Smooth muscle cell (in vitro differentiated cells): ENCODE measurements at regions not wholly inside any gene's neighbourhood (a gene's known extent, or its start where the extent isn't known, plus 50 kb on each side); places are given as distances from the start of the nearest gene placed in this dataset.

Experiments
- DNase-seq: peaks from one replicate; lab custom pipeline; 2025; ENCODE audit not compliant: unreplicated experiment; lab: John Stamatoyannopoulos, UW
- H2AFZ ChIP-seq: fragments of 200-600 bp; sonication (generic); 2 replicates; pipeline ENCODE4 v1.6.0; 2016; ENCODE audit warnings: antibody characterized with exemption, low read depth, mild to moderate bottlenecking
- H3F3A ChIP-seq: fragments of 200-600 bp; sonication (generic); 2 replicates; pipeline ENCODE4 v1.6.0; 2017; ENCODE audit warnings: antibody characterized with exemption, low read depth
- H3K27ac ChIP-seq: fragments of 200-600 bp; sonication (generic); 2 replicates; pipeline ENCODE4 v1.5.1; 2016; ENCODE audit warnings: low read depth, mild to moderate bottlenecking
- H3K27me3 ChIP-seq: fragments of 200-600 bp; sonication (generic); 2 replicates; pipeline ENCODE4 v1.6.1; 2016; ENCODE audit warnings: low read depth, mild to moderate bottlenecking
- H3K36me3 ChIP-seq: fragments of 200-600 bp; sonication (generic); 2 replicates; pipeline ENCODE4 v1.5.1; 2016; ENCODE audit warnings: low read depth
- H3K4me1 ChIP-seq: fragments of 200-600 bp; sonication (generic); 2 replicates; pipeline ENCODE4 v1.5.1; 2016; ENCODE audit warnings: low read depth
- H3K4me2 ChIP-seq: fragments of 200-600 bp; sonication (generic); 2 replicates; pipeline ENCODE4 v1.6.0; 2016; ENCODE audit warnings: mild to moderate bottlenecking
- H3K4me3 ChIP-seq: fragments of 200-600 bp; sonication (generic); 2 replicates; pipeline ENCODE4 v1.5.1; 2016; ENCODE audit warnings: mild to moderate bottlenecking
- H3K79me2 ChIP-seq: fragments of 200-600 bp; sonication (generic); 2 replicates; pipeline ENCODE4 v1.6.0; 2016; ENCODE audit warnings: low read depth, mild to moderate bottlenecking
- H3K9ac ChIP-seq: fragments of 200-600 bp; sonication (generic); 2 replicates; pipeline ENCODE4 v1.6.0; 2016; ENCODE audit warnings: low read depth
- H3K9me3 ChIP-seq: fragments of 200-600 bp; sonication (generic); replicated peaks from 2 replicates; pipeline ENCODE4 v1.5.1; 2016; ENCODE audit warnings: low read depth
- H4K20me1 ChIP-seq: fragments of 200-600 bp; sonication (generic); 2 replicates; pipeline ENCODE4 v1.6.0; 2016; ENCODE audit warnings: low read depth
- CTCF ChIP-seq: fragments of 200-600 bp; sonication (generic); IDR thresholded peaks from 2 replicates; pipeline ENCODE4 v1.5.1; 2017; ENCODE audit warnings: borderline replicate concordance, mild to moderate bottlenecking, antibody characterized with exemption; ENCODE audit not compliant: insufficient read depth, poor library complexity, severe bottlenecking
- WGBS: methylation state at CpG from one replicate; pipeline ENCODE4 v1.1.7; 2016; ENCODE audit warnings: low lambda C conversion rate; 5-methylcytosine and 5-hydroxymethylcytosine counted together

GRCh38 chr12:75837700-75838099 lies 193.9 kb downstream of the PHLDA1 start:
- no peaks in the 10 kb centered on the region for H3K9me3 ChIP-seq
- no peak for TF ChIP-seq CTCF
- no peaks in the 10 kb centered on the region for H4K20me1 ChIP-seq
- H3K79me2 ChIP-seq = no peaks in the 10 kb centered on the region
- peak overlapping the region; percentile 24 for H2AFZ ChIP-seq
- no peak overlapping the region for H3K4me3 ChIP-seq
- H3K4me2 ChIP-seq = no peak overlapping the region
- no peak overlapping the region for H3K9ac ChIP-seq
- H3K27ac ChIP-seq = no peak overlapping the region
- WGBS = 17% methylated on average over 2 of the region's 2 CpGs
- no peak for DNase-seq
- no peaks in the 10 kb centered on the region for H3K27me3 ChIP-seq
- no peaks in the 10 kb centered on the region for H3F3A ChIP-seq
- H3K4me1 ChIP-seq = peaks cover 4% of the 10 kb centered on the region
- H3K36me3 ChIP-seq = no peaks in the 10 kb centered on the region

- no peaks in the 10 kb centered on the region for H3K27me3 ChIP-seq
- no peaks in the 10 kb centered on the region for H3K9me3 ChIP-seq
- H3K4me3 ChIP-seq = no peak overlapping the region
- no peaks in the 10 kb centered on the region for H3F3A ChIP-seq
- no peak overlapping the region for H3K4me2 ChIP-seq
- no peak overlapping the region for H2AFZ ChIP-seq
- no peak for TF ChIP-seq CTCF
- H3K27ac ChIP-seq = no peak overlapping the region
- H3K36me3 ChIP-seq = no peaks in the 10 kb centered on the region
- DNase-seq = no peak
- H3K79me2 ChIP-seq = no peaks in the 10 kb centered on the region
- no peak overlapping the region for H3K9ac ChIP-seq
- H4K20me1 ChIP-seq = no peaks in the 10 kb centered on the region
- peaks cover 4% of the 10 kb centered on the region for H3K4me1 ChIP-seq
These were observed 195.0 kb downstream of the PHLDA1 start for GRCh38 chr12:75836533-75836932.

- no peak for DNase-seq
- H3K9ac ChIP-seq = no peak overlapping the region
These were observed 197.0 kb downstream of the PHLDA1 start for GRCh38 chr12:75834591-75834990.

GRCh38 chr12:75833268-75833667 lies 198.3 kb downstream of the PHLDA1 start:
- no peaks in the 10 kb centered on the region for H4K20me1 ChIP-seq
- H3K79me2 ChIP-seq = no peaks in the 10 kb centered on the region
- no peak overlapping the region for H3K9ac ChIP-seq
- no peaks in the 10 kb centered on the region for H3K27me3 ChIP-seq
- no peaks in the 10 kb centered on the region for H3F3A ChIP-seq
- H3K36me3 ChIP-seq = no peaks in the 10 kb centered on the region
- DNase-seq = no peak
- no peak overlapping the region for H3K4me3 ChIP-seq
- no peak for TF ChIP-seq CTCF
- no peak overlapping the region for H3K4me2 ChIP-seq
- no peak overlapping the region for H2AFZ ChIP-seq
- no peak overlapping the region for H3K27ac ChIP-seq
- no peaks in the 10 kb centered on the region for H3K9me3 ChIP-seq
- peaks cover 4% of the 10 kb centered on the region for H3K4me1 ChIP-seq
- WGBS = 64% methylated on average over 3 of the region's 3 CpGs

More at GRCh38 chr12:75834591-75834990, 197.0 kb downstream of the PHLDA1 start:
- Histone ChIP-seq H3K4me2 (no peak overlapping the region), H3F3A (no peaks in the 10 kb centered on the region), H3K9me3 (no peaks in the 10 kb centered on the region), H3K36me3 (no peaks in the 10 kb centered on the region), H2AFZ (no peak overlapping the region), H3K27ac (no peak overlapping the region), H3K4me3 (no peak overlapping the region), H3K79me2 (no peaks in the 10 kb centered on the region), H4K20me1 (no peaks in the 10 kb centered on the region), H3K4me1 (peaks cover 4% of the 10 kb centered on the region), H3K27me3 (no peaks in the 10 kb centered on the region)
- no peak for TF ChIP-seq CTCF
- WGBS = 63% methylated on average over 3 of the region's 3 CpGs
